GM12878 (cell line): ENCODE measurements at regions not wholly inside any gene's neighbourhood (a gene's known extent, or its start where the extent isn't known, plus 50 kb on each side); places are given as distances from the start of the nearest gene placed in this dataset.

Source experiments
- BMI1 ChIP-seq: fragments of 450-650 bp; IDR thresholded peaks from 2 replicates; pipeline ENCODE4 v1.6.1; 2016; ENCODE audit warnings: mild to moderate bottlenecking, moderate library complexity, borderline replicate concordance
- EGR1 ChIP-seq, 2 experiments: IDR thresholded peaks; 1 replicate in 1 of 2; 2 replicates in 1 of 2; pipeline ENCODE4 v1.6.1; 2011 to 2012; ENCODE audit warnings: low read depth in 2 of 2, low read length in 2 of 2, borderline replicate concordance in 1 of 2, mild to moderate bottlenecking in 1 of 2, moderate library complexity in 1 of 2
- EP300 ChIP-seq, 2 experiments: fragments of 150-350 bp in 1 of 2; IDR thresholded peaks; 2 replicates each; pipeline ENCODE4 v1.6.1; 2011 to 2012; ENCODE audit warnings: low read depth in 2 of 2, low read length in 2 of 2, borderline replicate concordance in 1 of 2, improper control_type of control experiment in 1 of 2, inconsistent platforms in 1 of 2; ENCODE audit not compliant: control insufficient read depth in 1 of 2
- FOXK2 ChIP-seq: fragments of 450-650 bp; IDR thresholded peaks from 2 replicates; pipeline ENCODE4 v1.6.1; 2017; ENCODE audit warnings: mild to moderate bottlenecking, moderate library complexity
- HCFC1 ChIP-seq: fragments of 150-350 bp; IDR thresholded peaks from 2 replicates; pipeline ENCODE4 v1.6.1; 2014; ENCODE audit warnings: low read length
- HSF1 ChIP-seq: fragments of 150-350 bp; IDR thresholded peaks from 2 replicates; pipeline ENCODE4 v1.6.1; 2014; ENCODE audit warnings: mild to moderate bottlenecking, low read depth, low read length
- LARP7 ChIP-seq: fragments of 450-650 bp; IDR thresholded peaks from 2 replicates; pipeline ENCODE4 v1.6.1; 2017; ENCODE audit warnings: mild to moderate bottlenecking
- MEF2A ChIP-seq: IDR thresholded peaks from 2 replicates; pipeline ENCODE4 v1.6.1; 2011; ENCODE audit warnings: low read depth, mild to moderate bottlenecking, low read length, moderate library complexity; ENCODE audit not compliant: insufficient read depth
- NKRF ChIP-seq: fragments of 450-650 bp; conservative IDR thresholded peaks from 2 replicates; pipeline ENCODE4 v1.6.1; 2017; ENCODE audit warnings: mild to moderate bottlenecking, moderate library complexity
- POLR2AphosphoS2 ChIP-seq: IDR thresholded peaks from 2 replicates; pipeline ENCODE4 v1.6.1; 2011; ENCODE audit warnings: low read depth, mild to moderate bottlenecking, low read length, improper control_type of control experiment, moderate library complexity
- PRDM15 ChIP-seq: fragments of 450-650 bp; formaldehyde crosslinking; IDR thresholded peaks from 2 replicates; pipeline ENCODE4 v1.4.0; 2020; ENCODE audit warnings: mild to moderate bottlenecking, moderate library complexity
- RAD21 ChIP-seq: IDR thresholded peaks from 2 replicates; pipeline ENCODE4 v1.6.1; 2011; ENCODE audit warnings: mild to moderate bottlenecking, low read depth, low read length, moderate library complexity; ENCODE audit not compliant: insufficient read depth
- RELA ChIP-seq: fragments of 450-650 bp; IDR thresholded peaks from 2 replicates; pipeline ENCODE4 v1.8.0; 2014; ENCODE audit warnings: borderline replicate concordance; ENCODE audit not compliant: partially characterized antibody
- RELB ChIP-seq: fragments of 450-650 bp; IDR thresholded peaks from 2 replicates; pipeline ENCODE4 v1.6.1; 2017; ENCODE audit warnings: low read depth, mild to moderate bottlenecking, moderate library complexity
- SUZ12 ChIP-seq: fragments of 200-600 bp; sonication (generic); IDR thresholded peaks from one replicate; pipeline ENCODE4 v1.6.1; 2018; ENCODE audit warnings: antibody characterized with exemption, mild to moderate bottlenecking; ENCODE audit not compliant: unreplicated experiment
- ZBTB4 ChIP-seq: fragments of 450-650 bp; formaldehyde crosslinking; IDR thresholded peaks from 2 replicates; pipeline ENCODE4 v1.4.0; 2022; ENCODE audit warnings: mild to moderate bottlenecking, moderate library complexity

GRCh38 chr2:143936848-143937722 is 582.8 kb downstream of the ZEB2 start (continued):
- TF ChIP-seq ZBTB4 (CRISPR knock-in tag) (no peak), MEF2A (no peak), HCFC1 (no peak), RELA (no peak), RELB (no peak), POLR2AphosphoS2 (no peak), NKRF (no peak), PRDM15 (CRISPR knock-in tag) (no peak), HSF1 (no peak), EGR1 (IDR thresholded peaks at IDR 0.05; ENCODE audit: borderline replicate concordance in 1 of 2, low read depth in 2 of 2, low read length in 2 of 2) (no peak), FOXK2 (no peak), EP300 (IDR thresholded peaks at IDR 0.05; ENCODE audit: borderline replicate concordance in 1 of 2, control insufficient read depth in 1 of 2, low read depth in 2 of 2, low read length in 2 of 2) (no peak), BMI1 (no peak), LARP7 (0 out of 2 replicates have a peak, but pooled peaks have one; percentile 75), SUZ12 (peak; percentile 43), RAD21 (no peak)
